Heart left ventricle (tissue), 13 donors: ENCODE measurements at regions not wholly inside any gene's neighbourhood (a gene's known extent, or its start where the extent isn't known, plus 50 kb on each side); places are given as distances from the start of the nearest gene placed in this dataset.
"Not testable (repeated sequence)": the region's sequence is repeated elsewhere in the genome, so short reads cannot be mapped to it uniquely, and the experiment has no call there.

Experiments used
- CTCF ChIP-seq, 12 donors: fragments of 200-600 bp; sonication (generic) in 4 of 12; IDR thresholded peaks; one replicate each; pipeline versions ENCODE4 v1.5.0 to v1.8.0; 2018 to 2022; ENCODE audit warnings: antibody characterized with exemption in 12 of 12, mild to moderate bottlenecking in 5 of 12
- POLR2A ChIP-seq, 2 donors: fragments of 450-650 bp; IDR thresholded peaks; one replicate each; pipeline ENCODE4 v1.6.1; 2017; ENCODE audit warnings: antibody characterized with exemption in 2 of 2, mild to moderate bottlenecking in 2 of 2, moderate library complexity in 2 of 2
- donor health status: ischemic (EF 13 %, LVEDD 7.1; RV severe dilation, severe dysfunction).
- donor health status: DM: no; HTN: yes; CAD: no.
- donor health status: DM: no; HTN: no; CAD: no.
- donor health status: ischemic (EF 25% LVEDD 6.9; RV normal size, moderate dysfunction).
- donor health status: ischemic (EF 25% LVEDD 5.7; RV mildly dilated, moderate dysfunction).
- donor health status: ischemic (EF 35%, LVEDD 5.7; RV mildly dilated, moderate dysfunction).
- donor health status: nonischemic (EF 11% LVEDD 7.7; RV severe dilation, severe dysfunction).
- donor health status: DM: yes; HTN: yes; CAD: no.
- donor health status: PGD.
- donor health status: ischemic (EF 29% LVEDD 5.4; RV normal size, mild dysfunction).
- donor health status: nonischemic (EF 23%, LVEDD 6.1; RV moderate dilation, normal function).

- not testable (repeated sequence) for TF ChIP-seq CTCF, POLR2A (IDR thresholded peaks at IDR 0.05)
Measured at GRCh38 chr16:29252311-29252710, 154.2 kb downstream of the NPIPB11 start.
